ENCODE measurements at regions not wholly inside any gene's neighbourhood (a gene's known extent, or its start where the extent isn't known, plus 50 kb on each side); places are given as distances from the start of the nearest gene placed in this dataset.
"Not testable (repeated sequence)": the region's sequence is repeated elsewhere in the genome, so short reads cannot be mapped to it uniquely, and the experiment has no call there.

GRCh38 chr1:30521261-30521865 lies 202.0 kb downstream of the MATN1 start:
- DNase-seq (ENCODE audit: low read depth) = no peak
- ChIA-PET POLR2A (no interaction called here), CTCF (interaction anchor here (0.6 to 1.9 kb wide), 5 partner anchors 11 to 1324 kb away, joined by 3 to 5 read pairs (median 4); no protein-coding TSS in a partner anchor)
- Histone ChIP-seq H3K36me3 (ENCODE audit: control insufficient read depth, insufficient read depth, low read length) (no peaks in the 10 kb centered on the region), H3K27me3 (ENCODE audit: control insufficient read depth, insufficient read depth, low read length) (no peaks in the 10 kb centered on the region), H3K4me3 (ENCODE audit: low read depth, low read length) (no peak overlapping the region)
- TF ChIP-seq, protein P1, sequence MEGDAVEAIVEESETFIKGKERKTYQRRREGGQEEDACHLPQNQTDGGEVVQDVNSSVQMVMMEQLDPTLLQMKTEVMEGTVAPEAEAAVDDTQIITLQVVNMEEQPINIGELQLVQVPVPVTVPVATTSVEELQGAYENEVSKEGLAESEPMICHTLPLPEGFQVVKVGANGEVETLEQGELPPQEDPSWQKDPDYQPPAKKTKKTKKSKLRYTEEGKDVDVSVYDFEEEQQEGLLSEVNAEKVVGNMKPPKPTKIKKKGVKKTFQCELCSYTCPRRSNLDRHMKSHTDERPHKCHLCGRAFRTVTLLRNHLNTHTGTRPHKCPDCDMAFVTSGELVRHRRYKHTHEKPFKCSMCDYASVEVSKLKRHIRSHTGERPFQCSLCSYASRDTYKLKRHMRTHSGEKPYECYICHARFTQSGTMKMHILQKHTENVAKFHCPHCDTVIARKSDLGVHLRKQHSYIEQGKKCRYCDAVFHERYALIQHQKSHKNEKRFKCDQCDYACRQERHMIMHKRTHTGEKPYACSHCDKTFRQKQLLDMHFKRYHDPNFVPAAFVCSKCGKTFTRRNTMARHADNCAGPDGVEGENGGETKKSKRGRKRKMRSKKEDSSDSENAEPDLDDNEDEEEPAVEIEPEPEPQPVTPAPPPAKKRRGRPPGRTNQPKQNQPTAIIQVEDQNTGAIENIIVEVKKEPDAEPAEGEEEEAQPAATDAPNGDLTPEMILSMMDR (IDR thresholded peaks at IDR 0.05; ENCODE audit: insufficient read depth, low read depth, low read length) = no peak

DNA sequence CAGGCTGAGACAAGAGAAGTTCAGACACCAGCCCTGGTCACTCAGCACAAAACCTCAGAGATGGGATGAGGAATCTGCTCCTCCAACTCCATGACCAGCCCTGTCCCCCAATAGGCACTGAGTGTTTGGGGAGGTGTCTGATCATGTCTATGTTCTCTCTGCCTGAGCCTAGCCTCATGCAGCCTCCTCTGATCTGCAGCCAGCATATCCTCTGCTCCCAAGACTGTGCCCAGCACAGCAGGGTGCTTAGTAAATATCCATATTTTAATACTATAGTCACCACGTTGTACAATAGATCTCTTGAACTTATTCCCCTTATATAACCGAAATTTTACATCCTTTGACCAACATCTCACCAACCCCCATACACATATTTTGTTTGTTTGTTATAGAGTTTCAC lies 202.9 kb downstream of the MATN1 start:
- DNase-seq (ENCODE audit: low read depth) = no peak
- POLR2A ChIA-PET = no interaction called here
- CTCF ChIA-PET = no interaction called here
- Histone ChIP-seq H3K4me3 (ENCODE audit: low read depth, low read length) (no peak overlapping the region), H3K27me3 (ENCODE audit: control insufficient read depth, insufficient read depth, low read length) (no peaks in the 10 kb centered on the region), H3K36me3 (ENCODE audit: control insufficient read depth, insufficient read depth, low read length) (no peaks in the 10 kb centered on the region)
- TF ChIP-seq, protein P1 (IDR thresholded peaks at IDR 0.05; ENCODE audit: insufficient read depth, low read depth, low read length) = no peak

DNA sequence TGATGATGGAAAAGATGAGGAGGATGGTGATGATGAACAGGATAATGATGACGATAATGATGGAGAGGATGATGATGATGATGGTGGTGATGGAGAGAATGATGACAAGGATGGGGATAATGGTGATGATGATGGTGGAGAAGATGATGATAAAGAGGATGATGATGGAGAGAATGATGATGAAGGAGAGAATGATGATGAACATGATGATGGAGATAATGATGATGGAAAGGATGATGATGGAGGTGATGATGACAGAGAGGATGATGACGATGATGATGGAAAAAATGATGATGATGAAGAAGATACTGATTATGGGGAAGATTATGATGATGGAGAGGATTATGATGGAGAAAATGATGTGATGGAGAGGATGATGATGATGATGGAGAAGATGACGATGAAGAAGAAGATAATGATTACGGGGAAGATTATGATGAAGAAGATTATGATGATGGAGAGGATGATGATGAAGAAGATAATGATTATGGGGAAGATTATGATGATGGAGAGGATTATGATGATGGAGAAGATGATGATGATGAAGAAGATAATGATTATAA lies 204.1 kb downstream of the MATN1 start:
- no peaks in the 10 kb centered on the region for H3K27me3 ChIP-seq (ENCODE audit: control insufficient read depth, insufficient read depth, low read length)
- CTCF ChIA-PET = no interaction called here
- TF ChIP-seq, protein P1 (IDR thresholded peaks at IDR 0.05; ENCODE audit: insufficient read depth, low read depth, low read length) = no peak
- DNase-seq (ENCODE audit: low read depth) = no peak
- POLR2A ChIA-PET = no interaction called here
- H3K4me3 ChIP-seq (ENCODE audit: low read depth, low read length) = no peak overlapping the region
- H3K36me3 ChIP-seq (ENCODE audit: control insufficient read depth, insufficient read depth, low read length) = no peaks in the 10 kb centered on the region

- H3K36me3 ChIP-seq (ENCODE audit: control insufficient read depth, insufficient read depth, low read length) = no peaks in the 10 kb centered on the region
- CTCF ChIA-PET = no interaction called here
- no peak overlapping the region for H3K4me3 ChIP-seq (ENCODE audit: low read depth, low read length)
- no peaks in the 10 kb centered on the region for H3K27me3 ChIP-seq (ENCODE audit: control insufficient read depth, insufficient read depth, low read length)
- TF ChIP-seq, protein P1 (IDR thresholded peaks at IDR 0.05; ENCODE audit: insufficient read depth, low read depth, low read length) = no peak
- POLR2A ChIA-PET = no interaction called here
- DNase-seq (ENCODE audit: low read depth) = no peak
Observed at GRCh38 chr1:30518696-30519095, 204.7 kb downstream of the MATN1 start.

DNA sequence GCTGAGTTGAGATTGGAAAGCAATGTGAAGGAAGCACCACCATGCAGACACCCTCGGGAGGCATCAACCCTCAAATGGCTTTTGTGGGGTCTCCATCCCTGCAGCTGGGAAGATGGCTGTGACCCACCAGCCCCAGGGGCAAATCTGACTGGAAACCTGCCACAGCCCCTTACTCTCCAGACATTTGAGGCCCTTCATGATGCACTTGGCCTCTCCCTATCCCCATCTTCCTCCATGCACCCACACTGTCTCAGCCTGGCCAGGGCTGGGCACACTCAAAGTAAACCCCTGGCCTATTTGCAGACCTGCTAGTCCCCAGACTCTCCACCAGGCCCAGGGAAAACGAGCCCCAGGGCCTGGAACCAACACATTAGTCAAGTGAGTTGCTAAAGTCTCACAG lies 205.2 kb downstream of the MATN1 start:
- no peaks in the 10 kb centered on the region for H3K36me3 ChIP-seq (ENCODE audit: control insufficient read depth, insufficient read depth, low read length)
- no peak for DNase-seq (ENCODE audit: low read depth)
- TF ChIP-seq, protein P1 (IDR thresholded peaks at IDR 0.05; ENCODE audit: insufficient read depth, low read depth, low read length) = no peak
- no peaks in the 10 kb centered on the region for H3K27me3 ChIP-seq (ENCODE audit: control insufficient read depth, insufficient read depth, low read length)
- POLR2A ChIA-PET = no interaction called here
- CTCF ChIA-PET = no interaction called here
- no peak overlapping the region for H3K4me3 ChIP-seq (ENCODE audit: low read depth, low read length)

GRCh38 chr1:30517666-30518065 lies 205.7 kb downstream of the MATN1 start:
- POLR2A ChIA-PET; H3K36me3 ChIP-seq (ENCODE audit: control insufficient read depth, insufficient read depth, low read length); DNase-seq (ENCODE audit: low read depth); H3K4me3 ChIP-seq (ENCODE audit: low read depth, low read length); CTCF ChIA-PET; H3K27me3 ChIP-seq (ENCODE audit: control insufficient read depth, insufficient read depth, low read length): not testable (repeated sequence)

- H3K36me3 ChIP-seq (ENCODE audit: control insufficient read depth, insufficient read depth, low read length); DNase-seq (ENCODE audit: low read depth); POLR2A ChIA-PET; H3K27me3 ChIP-seq (ENCODE audit: control insufficient read depth, insufficient read depth, low read length); H3K4me3 ChIP-seq (ENCODE audit: low read depth, low read length); CTCF ChIA-PET: not testable (repeated sequence)
Observed at GRCh38 chr1:30517241-30517640, 206.1 kb downstream of the MATN1 start.

Measured in BJ (cell line).